Activated gamma-delta T cell (primary cell): ENCODE measurements at regions not wholly inside any gene's neighbourhood (a gene's known extent, or its start where the extent isn't known, plus 50 kb on each side); places are given as distances from the start of the nearest gene placed in this dataset.
"Not testable (repeated sequence)": the region's sequence is repeated elsewhere in the genome, so short reads cannot be mapped to it uniquely, and the experiment has no call there.

Experiments used
- DNase-seq: peaks from one replicate; lab custom pipeline; 2025; lab: John Stamatoyannopoulos, UW

- no peak for DNase-seq
These were observed 1017.6 kb downstream of the TYW1 start for GRCh38 chr7:68014031-68014736.

- DNase-seq, result no peak
These were observed 1018.7 kb downstream of the TYW1 start for GRCh38 chr7:68015122-68015977.

- no peak for DNase-seq
These were observed 1019.4 kb downstream of the TYW1 start for GRCh38 chr7:68015978-68016532.

- DNase-seq, result no peak
These were observed 1023.5 kb downstream of the TYW1 start for GRCh38 chr7:68020102-68020501.

GRCh38 chr7:68025369-68025768 is 1028.7 kb downstream of the TYW1 start:
- DNase-seq, result no peak

GRCh38 chr7:68030530-68030929 is 1033.9 kb downstream of the TYW1 start:
- no peak for DNase-seq

- no peak for DNase-seq
These were observed 1034.7 kb downstream of the TYW1 start for GRCh38 chr7:68031180-68031943.

GRCh38 chr7:68038621-68039314 is 1042.1 kb downstream of the TYW1 start:
- DNase-seq, result no peak

GRCh38 chr7:68041554-68041953 is 1044.9 kb downstream of the TYW1 start:
- DNase-seq, result no peak

GRCh38 chr7:68043546-68043945 is 1046.9 kb downstream of the TYW1 start:
- no peak for DNase-seq

- DNase-seq, result no peak
These were observed 1054.0 kb downstream of the TYW1 start for GRCh38 chr7:68050627-68051026.

- DNase-seq, result no peak
These were observed 1061.4 kb downstream of the TYW1 start for GRCh38 chr7:68058014-68058413.

GRCh38 chr7:68063171-68063570 is 1066.5 kb downstream of the TYW1 start:
- DNase-seq, result no peak

GRCh38 chr7:68065581-68065980 is 1068.9 kb downstream of the TYW1 start:
- no peak for DNase-seq

- no peak for DNase-seq
These were observed 1071.2 kb downstream of the TYW1 start for GRCh38 chr7:68067845-68068244.

- no peak for DNase-seq
These were observed 1074.4 kb downstream of the TYW1 start for GRCh38 chr7:68070992-68071391.

GRCh38 chr7:68073701-68074100 is 1077.1 kb downstream of the TYW1 start:
- no peak for DNase-seq

GRCh38 chr7:68074242-68074641 is 1077.6 kb downstream of the TYW1 start:
- DNase-seq, result no peak

GRCh38 chr7:68078157-68078710 is 1081.6 kb downstream of the TYW1 start:
- no peak for DNase-seq

GRCh38 chr7:68082066-68082960 is 1085.7 kb downstream of the TYW1 start:
- not testable (repeated sequence) for DNase-seq
